Fibroblast of lung (primary cell): ENCODE measurements at regions not wholly inside any gene's neighbourhood (a gene's known extent, or its start where the extent isn't known, plus 50 kb on each side); places are given as distances from the start of the nearest gene placed in this dataset.

Source experiments
- DNase-seq, 2 donors: peaks; one replicate each; pipeline versions ENCODE4 v3.0.0 to v3.0.0-alpha.2; 2010; ENCODE audit warnings: low read depth in 2 of 2
- H2AFZ ChIP-seq: 2 replicates; pipeline ENCODE4 v1.5.1; 2012; ENCODE audit warnings: low read length, control low read depth, inconsistent platforms
- H3K27ac ChIP-seq: 2 replicates; pipeline ENCODE4 v1.5.1; 2011; ENCODE audit warnings: low read length, control low read depth; ENCODE audit not compliant: insufficient read depth
- H3K27me3 ChIP-seq: 2 replicates; pipeline ENCODE4 v1.5.1; 2011; ENCODE audit warnings: mild to moderate bottlenecking, low read length; ENCODE audit not compliant: control insufficient read depth, insufficient read depth
- H3K36me3 ChIP-seq: 2 replicates; pipeline ENCODE4 v1.5.1; 2011; ENCODE audit warnings: low read length; ENCODE audit not compliant: control insufficient read depth, insufficient read depth
- H3K4me1 ChIP-seq: 2 replicates; pipeline ENCODE4 v1.5.1; 2011; ENCODE audit warnings: low read length; ENCODE audit not compliant: control insufficient read depth, insufficient read depth; ENCODE audit errors: extremely low read depth
- H3K4me2 ChIP-seq: 2 replicates; pipeline ENCODE4 v1.5.1; 2011; ENCODE audit warnings: low read length, control low read depth; ENCODE audit not compliant: insufficient read depth; ENCODE audit errors: extremely low read depth
- H3K4me3 ChIP-seq, 4 experiments: fragments of 200-600 bp in 1 of 4; sonication (generic) in 1 of 4; replicated peaks in 1 of 4; 2 replicates each; pipeline ENCODE4 v1.5.1; 2011 to 2016; ENCODE audit warnings: low read length in 4 of 4, low read depth in 3 of 4, mild to moderate bottlenecking in 3 of 4, control low read depth in 2 of 4, inconsistent platforms in 1 of 4, mixed read lengths in 1 of 4; ENCODE audit not compliant: insufficient read depth in 1 of 4; ENCODE audit errors: control extremely low read depth in 1 of 4
- H3K79me2 ChIP-seq: 2 replicates; pipeline ENCODE4 v1.5.1; 2012; ENCODE audit warnings: mild to moderate bottlenecking, low read length, inconsistent platforms; ENCODE audit not compliant: control insufficient read depth, insufficient read depth
- H3K9ac ChIP-seq: 2 replicates; pipeline ENCODE4 v1.5.1; 2011; ENCODE audit warnings: mild to moderate bottlenecking, low read length, control low read depth; ENCODE audit not compliant: insufficient read depth
- H3K9me3 ChIP-seq: 2 replicates; pipeline ENCODE4 v1.5.1; 2012; ENCODE audit warnings: low read depth, low read length; ENCODE audit not compliant: control insufficient read depth, insufficient read depth
- H4K20me1 ChIP-seq: 2 replicates; pipeline ENCODE4 v1.5.1; 2011; ENCODE audit warnings: low read length; ENCODE audit not compliant: control insufficient read depth, insufficient read depth; ENCODE audit errors: extremely low read depth
- EZH2 ChIP-seq: IDR thresholded peaks from 2 replicates; pipeline ENCODE4 v1.5.1; 2012; ENCODE audit warnings: low read length, control low read depth, mild to moderate bottlenecking; ENCODE audit errors: missing control alignments
- TF ChIP-seq, protein P1 (sequence below), 2 donors: IDR thresholded peaks in 1 of 2; conservative IDR thresholded peaks in 1 of 2; 1 replicate in 1 of 2; 2 replicates in 1 of 2; pipeline ENCODE4 v1.5.1; 2011 to 2012; ENCODE audit warnings: low read length in 2 of 2, control low read depth in 1 of 2, inconsistent platforms in 1 of 2, low read depth in 1 of 2, mild to moderate bottlenecking in 1 of 2

DNA sequence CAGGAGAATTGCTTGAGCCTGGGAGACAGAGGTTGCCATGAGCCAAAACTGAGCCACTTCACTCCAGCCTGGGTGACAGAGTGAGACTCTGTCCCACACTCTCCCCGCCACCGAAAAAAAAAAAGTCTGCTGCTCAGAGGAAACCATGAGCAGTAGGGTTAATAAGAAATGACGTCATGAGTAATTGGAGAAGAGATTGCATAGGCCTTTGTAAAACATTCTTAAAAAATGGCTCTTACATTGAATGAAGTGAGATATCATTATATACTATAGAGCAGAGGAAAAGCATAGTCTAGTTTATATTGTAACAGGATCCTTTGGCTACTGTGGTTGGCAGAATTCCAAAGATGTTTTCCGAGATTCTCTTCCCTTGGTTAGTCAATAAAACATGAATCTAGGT, 228.2 kb downstream of the PCDH20 start:
- no peaks in the 10 kb centered on the region for H3K27me3 ChIP-seq
- no peaks in the 10 kb centered on the region for H3K4me1 ChIP-seq
- no peak overlapping the region for H2AFZ ChIP-seq
- no peaks in the 10 kb centered on the region for H3K36me3 ChIP-seq
- no peaks in the 10 kb centered on the region for H3K79me2 ChIP-seq
- no peak overlapping the region for H3K4me3 ChIP-seq
- no peak overlapping the region for H3K9ac ChIP-seq
- H3K27ac ChIP-seq: no peak overlapping the region
- DNase-seq: no peak
- no peak overlapping the region for H3K4me2 ChIP-seq
- no peaks in the 10 kb centered on the region for H4K20me1 ChIP-seq
- TF ChIP-seq, protein P1, sequence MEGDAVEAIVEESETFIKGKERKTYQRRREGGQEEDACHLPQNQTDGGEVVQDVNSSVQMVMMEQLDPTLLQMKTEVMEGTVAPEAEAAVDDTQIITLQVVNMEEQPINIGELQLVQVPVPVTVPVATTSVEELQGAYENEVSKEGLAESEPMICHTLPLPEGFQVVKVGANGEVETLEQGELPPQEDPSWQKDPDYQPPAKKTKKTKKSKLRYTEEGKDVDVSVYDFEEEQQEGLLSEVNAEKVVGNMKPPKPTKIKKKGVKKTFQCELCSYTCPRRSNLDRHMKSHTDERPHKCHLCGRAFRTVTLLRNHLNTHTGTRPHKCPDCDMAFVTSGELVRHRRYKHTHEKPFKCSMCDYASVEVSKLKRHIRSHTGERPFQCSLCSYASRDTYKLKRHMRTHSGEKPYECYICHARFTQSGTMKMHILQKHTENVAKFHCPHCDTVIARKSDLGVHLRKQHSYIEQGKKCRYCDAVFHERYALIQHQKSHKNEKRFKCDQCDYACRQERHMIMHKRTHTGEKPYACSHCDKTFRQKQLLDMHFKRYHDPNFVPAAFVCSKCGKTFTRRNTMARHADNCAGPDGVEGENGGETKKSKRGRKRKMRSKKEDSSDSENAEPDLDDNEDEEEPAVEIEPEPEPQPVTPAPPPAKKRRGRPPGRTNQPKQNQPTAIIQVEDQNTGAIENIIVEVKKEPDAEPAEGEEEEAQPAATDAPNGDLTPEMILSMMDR (conservative IDR thresholded peaks at IDR 0.05 in 1 of 2, IDR thresholded peaks at IDR 0.05 in 1 of 2; ENCODE audit: low read depth in 1 of 2, low read length in 2 of 2): no peak
- TF ChIP-seq EZH2: no peak
- no peaks in the 10 kb centered on the region for H3K9me3 ChIP-seq

DNA sequence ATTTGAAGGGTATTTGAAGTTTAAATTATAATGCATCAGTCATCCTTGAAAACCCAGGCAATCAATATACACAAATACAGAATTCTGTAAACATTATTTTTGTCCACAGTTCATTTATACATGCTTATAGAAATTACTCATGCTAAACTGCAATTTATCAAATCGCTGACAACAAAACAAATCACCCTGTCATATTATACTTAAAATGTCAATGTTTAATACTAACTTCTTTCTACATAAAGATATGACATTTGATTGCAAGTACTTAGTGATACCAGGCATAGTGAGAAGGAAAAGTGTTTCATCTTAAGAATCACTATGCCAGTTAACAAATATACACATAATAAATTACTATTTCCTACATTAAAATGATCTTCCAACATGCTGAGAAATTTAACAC, 232.0 kb downstream of the PCDH20 start:
- H3K36me3 ChIP-seq: no peaks in the 10 kb centered on the region
- no peak overlapping the region for H3K4me3 ChIP-seq
- no peaks in the 10 kb centered on the region for H3K9me3 ChIP-seq
- H4K20me1 ChIP-seq: no peaks in the 10 kb centered on the region
- H3K4me2 ChIP-seq: no peak overlapping the region
- TF ChIP-seq EZH2: no peak
- TF ChIP-seq, protein P1 (conservative IDR thresholded peaks at IDR 0.05 in 1 of 2, IDR thresholded peaks at IDR 0.05 in 1 of 2; ENCODE audit: low read depth in 1 of 2, low read length in 2 of 2): no peak
- H2AFZ ChIP-seq: no peak overlapping the region
- H3K4me1 ChIP-seq: no peaks in the 10 kb centered on the region
- H3K9ac ChIP-seq: no peak overlapping the region
- no peaks in the 10 kb centered on the region for H3K79me2 ChIP-seq
- no peak for DNase-seq
- no peak overlapping the region for H3K27ac ChIP-seq
- no peaks in the 10 kb centered on the region for H3K27me3 ChIP-seq

DNA sequence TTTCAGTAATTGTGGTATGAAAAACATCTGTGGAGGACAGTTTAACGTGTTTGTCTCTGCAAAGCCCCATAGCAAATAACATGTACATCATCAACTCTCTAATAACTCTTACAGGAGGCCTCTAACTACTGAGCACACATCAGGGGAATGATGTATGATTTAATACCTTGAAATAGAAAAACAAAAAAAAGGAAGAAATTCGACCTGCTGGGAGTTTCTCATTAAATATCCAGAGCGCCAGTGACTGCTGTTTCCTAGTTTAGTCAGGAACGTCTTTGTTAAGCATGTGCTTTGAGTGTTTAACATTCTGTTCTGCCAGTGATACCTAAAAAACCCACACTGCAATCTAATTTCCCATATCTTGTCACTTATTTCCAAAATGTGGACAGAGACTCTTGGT, 235.4 kb downstream of the PCDH20 start:
- H3K9ac ChIP-seq: no peak overlapping the region
- H3K27ac ChIP-seq: no peak overlapping the region
- TF ChIP-seq, protein P1 (conservative IDR thresholded peaks at IDR 0.05 in 1 of 2, IDR thresholded peaks at IDR 0.05 in 1 of 2; ENCODE audit: low read depth in 1 of 2, low read length in 2 of 2): no peak
- TF ChIP-seq EZH2: no peak
- no peaks in the 10 kb centered on the region for H4K20me1 ChIP-seq
- no peaks in the 10 kb centered on the region for H3K27me3 ChIP-seq
- H3K36me3 ChIP-seq: no peaks in the 10 kb centered on the region
- H3K4me2 ChIP-seq: no peak overlapping the region
- no peak overlapping the region for H2AFZ ChIP-seq
- H3K4me3 ChIP-seq: no peak overlapping the region
- no peak for DNase-seq
- no peaks in the 10 kb centered on the region for H3K79me2 ChIP-seq
- no peaks in the 10 kb centered on the region for H3K9me3 ChIP-seq
- H3K4me1 ChIP-seq: no peaks in the 10 kb centered on the region
